Endothelial cell of umbilical vein (primary cell): ENCODE measurements at regions not wholly inside any gene's neighbourhood (a gene's known extent, or its start where the extent isn't known, plus 50 kb on each side); places are given as distances from the start of the nearest gene placed in this dataset.

Source experiments
- BruUV-seq: library from RNA; stranded (reverse); fragments of 400-500 nt; replicated peaks from 2 replicates; lab custom pipeline; 2021; lab: Mats Ljungman, UMichigan
- CTCF ChIA-PET: fragments of 300-600, 350-600 bp; sonication (Branson Sonifier 250); formaldehyde crosslinking; loops from one replicate; lab custom pipeline; 2021; ENCODE audit warnings: antibody characterized with exemption, inconsistent platforms; lab: Charles Lee
- POLR2A ChIA-PET: fragments of 300-600, 350-600 bp; sonication (Branson Sonifier 250); formaldehyde crosslinking; loops from one replicate; lab custom pipeline; 2021; ENCODE audit warnings: antibody characterized with exemption, inconsistent platforms; lab: Charles Lee
- DNase-seq: peaks from one replicate; pipeline ENCODE4 v3.0.0-alpha.2; 2011; ENCODE audit warnings: low read depth, low spot score
- FAIRE-seq: peaks from 2 replicates; lab custom pipeline; 2011; peaks lifted over from hg19 to GRCh38; lab: Jason Lieb, UNC
- H2AFZ ChIP-seq: 2 replicates; pipeline ENCODE4 v1.6.0; 2012; ENCODE audit warnings: low read depth, low read length, control low read depth, inconsistent platforms
- H3K27ac ChIP-seq: 2 replicates; pipeline ENCODE4 v1.5.1; 2011; ENCODE audit warnings: low read depth, mild to moderate bottlenecking, control low read depth, low read length, moderate library complexity; ENCODE audit not compliant: insufficient read depth
- H3K27me3 ChIP-seq, 2 experiments: 2 replicates each; pipeline versions ENCODE4 v1.6.0 to v1.6.1; 2011; ENCODE audit warnings: low read length in 2 of 2, mixed read lengths in 1 of 2; ENCODE audit not compliant: control insufficient read depth in 2 of 2, insufficient read depth in 2 of 2
- H3K36me3 ChIP-seq, 2 experiments: 2 replicates in 1 of 2; 3 replicates in 1 of 2; pipeline ENCODE4 v1.5.1; 2011; ENCODE audit warnings: low read length in 2 of 2, mild to moderate bottlenecking in 1 of 2, moderate library complexity in 1 of 2; ENCODE audit not compliant: control insufficient read depth in 2 of 2, insufficient read depth in 2 of 2; ENCODE audit errors: extremely low read depth in 1 of 2
- H3K4me1 ChIP-seq: 3 replicates; pipeline ENCODE4 v1.5.1; 2011; ENCODE audit warnings: mild to moderate bottlenecking, low read length; ENCODE audit not compliant: control insufficient read depth, insufficient read depth; ENCODE audit errors: extremely low read depth
- H3K4me2 ChIP-seq: 2 replicates; pipeline ENCODE4 v1.6.1; 2011; ENCODE audit warnings: low read length, control low read depth, mixed read lengths; ENCODE audit not compliant: insufficient read depth
- H3K4me3 ChIP-seq, 3 experiments: fragments of 200-600 bp in 1 of 3; sonication (generic), shearing (Covaris generic) in 1 of 3; replicated peaks in 1 of 3; 2 replicates each; pipeline ENCODE4 v1.5.1; 2011 to 2016; ENCODE audit warnings: control low read depth in 3 of 3, low read length in 3 of 3, mild to moderate bottlenecking in 2 of 3, inconsistent platforms in 1 of 3, low read depth in 1 of 3, moderate library complexity in 1 of 3; ENCODE audit not compliant: insufficient read depth in 1 of 3
- H3K79me2 ChIP-seq: 2 replicates; pipeline ENCODE4 v1.6.0; 2012; ENCODE audit warnings: low read length, inconsistent platforms; ENCODE audit not compliant: control insufficient read depth, insufficient read depth
- H3K9ac ChIP-seq: replicated peaks from 2 replicates; pipeline ENCODE3; 2011; ENCODE audit warnings: low read length, control low read depth; ENCODE audit not compliant: insufficient read depth; ENCODE audit errors: extremely low read depth
- H3K9me1 ChIP-seq: replicated peaks from 3 replicates; pipeline ENCODE4 v1.6.0; 2011; ENCODE audit warnings: mild to moderate bottlenecking, low read length; ENCODE audit not compliant: control insufficient read depth, insufficient read depth; ENCODE audit errors: extremely low read depth
- H3K9me3 ChIP-seq: replicated peaks from 2 replicates; pipeline ENCODE4 v1.5.1; 2012; ENCODE audit warnings: low read length, inconsistent platforms; ENCODE audit not compliant: control insufficient read depth, insufficient read depth
- H4K20me1 ChIP-seq: replicated peaks from 2 replicates; pipeline ENCODE3; 2011; ENCODE audit warnings: mild to moderate bottlenecking, low read length; ENCODE audit not compliant: control insufficient read depth, insufficient read depth; ENCODE audit errors: extremely low read depth
- EZH2 ChIP-seq: IDR thresholded peaks from 2 replicates; pipeline ENCODE4 v1.6.1; 2012; ENCODE audit warnings: borderline replicate concordance, low read depth, mild to moderate bottlenecking, moderate library complexity, low read length, inconsistent platforms; ENCODE audit not compliant: severe bottlenecking
- FOS ChIP-seq: IDR thresholded peaks from 2 replicates; pipeline ENCODE4 v1.6.1; 2011; ENCODE audit warnings: mild to moderate bottlenecking, low read length, moderate library complexity, borderline replicate concordance; ENCODE audit not compliant: insufficient read depth
- GATA2 ChIP-seq: IDR thresholded peaks from 2 replicates; pipeline ENCODE4 v1.7.0; 2011; ENCODE audit warnings: low read depth, mild to moderate bottlenecking, moderate library complexity, mixed read lengths, low read length; ENCODE audit not compliant: insufficient read length, insufficient read depth
- JUN ChIP-seq: IDR thresholded peaks from 2 replicates; pipeline ENCODE4 v1.6.1; 2011; ENCODE audit warnings: borderline replicate concordance, low read depth; ENCODE audit not compliant: insufficient read length, insufficient read depth
- MYC ChIP-seq: IDR thresholded peaks from one replicate; pipeline ENCODE4 v1.6.1; 2011; ENCODE audit warnings: mild to moderate bottlenecking, low read depth, low read length
- POLR2A ChIP-seq: IDR thresholded peaks from 2 replicates; pipeline ENCODE4 v1.6.1; 2012; ENCODE audit warnings: low read depth, mild to moderate bottlenecking, control low read depth, low read length
- POLR2AphosphoS5 ChIP-seq: IDR thresholded peaks from 2 replicates; pipeline ENCODE4 v1.6.1; 2012; ENCODE audit warnings: low read depth, mild to moderate bottlenecking, control low read depth, low read length, moderate library complexity; ENCODE audit not compliant: insufficient read depth
- dilution Hi-C: fragments of 300-500 bp; cut with MboI; formaldehyde crosslinking; loops from one replicate; pipeline ENCODE4 v1.15.0; 2019; ENCODE audit warnings: low sequenced_read_pairs; ENCODE audit not compliant: extremely low pct_ligation_motif_present
- intact Hi-C: fragments of 100-400 bp; cut with micrococcal nuclease; formaldehyde crosslinking; loops from one replicate; pipeline ENCODE4 v1.10.0; 2022
- TF ChIP-seq, protein P1 (sequence below): IDR thresholded peaks from 2 replicates; pipeline ENCODE4 v1.6.1; 2011; ENCODE audit not compliant: insufficient read depth, insufficient read length
- TF ChIP-seq, protein P2 (sequence below), 2 donors: IDR thresholded peaks; 1 replicate in 1 of 2; 2 replicates in 1 of 2; pipeline ENCODE4 v1.5.1; 2011; ENCODE audit warnings: low read length in 2 of 2, mild to moderate bottlenecking in 2 of 2, moderate library complexity in 2 of 2, control low read depth in 1 of 2, inconsistent platforms in 1 of 2, low read depth in 1 of 2; ENCODE audit not compliant: insufficient read depth in 1 of 2; ENCODE audit errors: extremely low read depth in 1 of 2

DNA sequence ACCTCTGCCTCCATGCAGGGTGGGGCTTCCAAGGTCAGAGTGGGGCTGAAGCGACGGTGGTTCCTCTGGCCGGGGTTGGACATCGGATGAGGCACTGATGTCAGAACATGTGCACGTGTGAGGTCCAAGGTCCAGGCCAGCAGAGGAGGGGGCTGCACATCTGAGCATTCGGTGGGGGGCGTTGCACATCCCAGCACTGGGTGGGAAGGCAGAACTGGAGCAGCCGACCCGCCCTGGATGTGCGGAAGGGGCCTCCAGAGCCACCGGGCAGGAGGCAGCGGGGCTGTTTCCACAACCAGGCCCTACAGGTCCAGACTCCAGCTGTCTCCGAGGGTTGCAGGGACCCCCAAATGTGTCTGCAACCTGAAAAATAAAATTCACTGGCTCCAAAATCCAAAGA is 271.0 kb downstream of the CTTN start:
- H3K9me3 ChIP-seq = no peaks in the 10 kb centered on the region
- no TSS peak for BruUV-seq
- no peak overlapping the region for H3K4me2 ChIP-seq
- H3K9me1 ChIP-seq = no peaks in the 10 kb centered on the region
- ChIA-PET CTCF (no interaction called here), POLR2A (no interaction called here)
- H3K36me3 ChIP-seq = no peaks in the 10 kb centered on the region
- dilution Hi-C loops = no loop called here
- TF ChIP-seq POLR2A (no peak), JUN (no peak), POLR2AphosphoS5 (no peak), EZH2 (no peak), MYC (no peak), GATA2 (no peak), FOS (no peak)
- TF ChIP-seq, protein P1, sequence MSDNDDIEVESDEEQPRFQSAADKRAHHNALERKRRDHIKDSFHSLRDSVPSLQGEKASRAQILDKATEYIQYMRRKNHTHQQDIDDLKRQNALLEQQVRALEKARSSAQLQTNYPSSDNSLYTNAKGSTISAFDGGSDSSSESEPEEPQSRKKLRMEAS = no peak
- TF ChIP-seq, protein P2, sequence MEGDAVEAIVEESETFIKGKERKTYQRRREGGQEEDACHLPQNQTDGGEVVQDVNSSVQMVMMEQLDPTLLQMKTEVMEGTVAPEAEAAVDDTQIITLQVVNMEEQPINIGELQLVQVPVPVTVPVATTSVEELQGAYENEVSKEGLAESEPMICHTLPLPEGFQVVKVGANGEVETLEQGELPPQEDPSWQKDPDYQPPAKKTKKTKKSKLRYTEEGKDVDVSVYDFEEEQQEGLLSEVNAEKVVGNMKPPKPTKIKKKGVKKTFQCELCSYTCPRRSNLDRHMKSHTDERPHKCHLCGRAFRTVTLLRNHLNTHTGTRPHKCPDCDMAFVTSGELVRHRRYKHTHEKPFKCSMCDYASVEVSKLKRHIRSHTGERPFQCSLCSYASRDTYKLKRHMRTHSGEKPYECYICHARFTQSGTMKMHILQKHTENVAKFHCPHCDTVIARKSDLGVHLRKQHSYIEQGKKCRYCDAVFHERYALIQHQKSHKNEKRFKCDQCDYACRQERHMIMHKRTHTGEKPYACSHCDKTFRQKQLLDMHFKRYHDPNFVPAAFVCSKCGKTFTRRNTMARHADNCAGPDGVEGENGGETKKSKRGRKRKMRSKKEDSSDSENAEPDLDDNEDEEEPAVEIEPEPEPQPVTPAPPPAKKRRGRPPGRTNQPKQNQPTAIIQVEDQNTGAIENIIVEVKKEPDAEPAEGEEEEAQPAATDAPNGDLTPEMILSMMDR (IDR thresholded peaks at IDR 0.05; ENCODE audit: extremely low read depth in 1 of 2, insufficient read depth in 1 of 2, low read depth in 1 of 2, low read length in 2 of 2) = no peak
- no peak for FAIRE-seq
- no peaks in the 10 kb centered on the region for H3K4me1 ChIP-seq
- H2AFZ ChIP-seq = no peak overlapping the region
- H4K20me1 ChIP-seq = no peaks in the 10 kb centered on the region
- DNase-seq = no peak
- no peaks in the 10 kb centered on the region for H3K79me2 ChIP-seq
- no peak overlapping the region for H3K4me3 ChIP-seq
- no peak overlapping the region for H3K27ac ChIP-seq
- intact Hi-C loops = no loop called here
- H3K9ac ChIP-seq = no peak overlapping the region
- no peaks in the 10 kb centered on the region for H3K27me3 ChIP-seq
